Gastrocnemius medialis (tissue), 4 donors: ENCODE measurements at regions not wholly inside any gene's neighbourhood (a gene's known extent, or its start where the extent isn't known, plus 50 kb on each side); places are given as distances from the start of the nearest gene placed in this dataset.

Source experiments
- ATAC-seq, 2 donors: fragments of 150-250 bp; one replicate each; pipeline ENCODE4 v1.9.1; 2016
- DNase-seq, 2 donors: peaks; one replicate each; pipeline ENCODE4 v3.0.0-alpha.2; 2019
- H3K27ac ChIP-seq, 4 donors: fragments of 200-600 bp; sonication (generic); 1 replicate in 1 of 4; 2 replicates in 3 of 4; pipeline ENCODE4 v1.5.1; 2016 to 2018; ENCODE audit warnings: mild to moderate bottlenecking in 2 of 4, moderate library complexity in 1 of 4
- H3K27me3 ChIP-seq, 3 donors: fragments of 200-600 bp; sonication (generic) in 2 of 3; 1 replicate in 1 of 3; 2 replicates in 2 of 3; pipeline versions ENCODE4 v1.5.1 to v1.6.0; 2016 to 2019; ENCODE audit warnings: mild to moderate bottlenecking in 1 of 3, moderate library complexity in 1 of 3
- H3K36me3 ChIP-seq, 2 donors: fragments of 200-600 bp; sonication (generic) in 1 of 2; one replicate each; pipeline ENCODE4 v1.5.1; 2017 to 2018
- H3K4me1 ChIP-seq, 2 donors: fragments of 200-600 bp; sonication (generic) in 1 of 2; one replicate each; pipeline ENCODE4 v1.5.1; 2016 to 2017; ENCODE audit warnings: mild to moderate bottlenecking in 2 of 2
- H3K4me3 ChIP-seq, 4 donors: fragments of 200-600 bp; sonication (generic) in 3 of 4; 1 replicate in 1 of 4; 2 replicates in 3 of 4; pipeline ENCODE4 v1.5.1; 2016 to 2019; ENCODE audit warnings: mild to moderate bottlenecking in 2 of 4
- H3K9me3 ChIP-seq, 3 donors: fragments of 200-600 bp; sonication (generic) in 2 of 3; 1 replicate in 1 of 3; 2 replicates in 2 of 3; pipeline ENCODE4 v1.5.1; 2016 to 2019
- CTCF ChIP-seq, 5 experiments: fragments of 450-650 bp in 3 of 5; fragments of 200-600 bp in 2 of 5; sonication (generic) in 2 of 5; IDR thresholded peaks in 4 of 5; conservative IDR thresholded peaks in 1 of 5; 1 replicate in 4 of 5; 2 replicates in 1 of 5; pipeline ENCODE4 v1.5.1; 2016 to 2019; ENCODE audit warnings: antibody characterized with exemption in 5 of 5, mild to moderate bottlenecking in 3 of 5, moderate library complexity in 3 of 5
- POLR2A ChIP-seq, 2 donors: fragments of 450-650 bp; IDR thresholded peaks; one replicate each; pipeline ENCODE4 v1.6.1; 2017; ENCODE audit warnings: antibody characterized with exemption in 2 of 2, mild to moderate bottlenecking in 2 of 2, moderate library complexity in 2 of 2
- in situ Hi-C, 4 donors: fragments of 200-750 bp; cut with MboI; loops; one replicate each; pipeline versions ENCODE4 v1.15.0 to v1.8.0; 2017; ENCODE audit warnings: low sequenced_read_pairs in 4 of 4
- intact Hi-C: fragments of 100-400 bp; cut with DNase I; formaldehyde crosslinking; loops from one replicate; pipeline ENCODE4 v1.15.1; 2023; ENCODE audit warnings: low total_unique reads

GRCh38 chr9:28821240-28821639, 1248.0 kb upstream of the C9orf72 start:
- ATAC-seq (no peak), DNase-seq (no peak)
- in situ Hi-C loops, result loop anchor here in 1 of 4 donors (25.0 kb wide), 1 partner anchor 91 kb away; no protein-coding TSS in a partner anchor
- Histone ChIP-seq H3K36me3 (no peaks in the 10 kb centered on the region), H3K4me3 (no peak overlapping the region), H3K27me3 (no peaks in the 10 kb centered on the region), H3K4me1 (no peaks in the 10 kb centered on the region), H3K9me3 (no peaks in the 10 kb centered on the region), H3K27ac (no peak overlapping the region)
- intact Hi-C loops, result no loop called here
- TF ChIP-seq CTCF (IDR thresholded peaks at IDR 0.05 in 4 of 5, conservative IDR thresholded peaks at IDR 0.05 in 1 of 5) (no peak), POLR2A (IDR thresholded peaks at IDR 0.05) (no peak)

- in situ Hi-C loops, result loop anchor here in 1 of 4 donors (25.0 kb wide), 1 partner anchor 88 kb away; no protein-coding TSS in a partner anchor
- no peak overlapping the region for H3K27ac ChIP-seq
- TF ChIP-seq POLR2A (IDR thresholded peaks at IDR 0.05), result no peak
- no peak for TF ChIP-seq CTCF (IDR thresholded peaks at IDR 0.05 in 4 of 5, conservative IDR thresholded peaks at IDR 0.05 in 1 of 5)
- DNase-seq, result no peak
- H3K27me3 ChIP-seq, result no peaks in the 10 kb centered on the region
- H3K9me3 ChIP-seq, result no peaks in the 10 kb centered on the region
- no peak for ATAC-seq
- no peaks in the 10 kb centered on the region for H3K36me3 ChIP-seq
- no peaks in the 10 kb centered on the region for H3K4me1 ChIP-seq
- intact Hi-C loops, result no loop called here
- H3K4me3 ChIP-seq, result no peak overlapping the region
Observed at GRCh38 chr9:28824432-28824963, 1251.2 kb upstream of the C9orf72 start.

GRCh38 chr9:28832168-28832770, 1259.0 kb upstream of the C9orf72 start:
- Histone ChIP-seq H3K9me3 (no peaks in the 10 kb centered on the region), H3K27me3 (no peaks in the 10 kb centered on the region), H3K4me3 (no peak overlapping the region), H3K36me3 (no peaks in the 10 kb centered on the region), H3K27ac (no peak overlapping the region), H3K4me1 (no peaks in the 10 kb centered on the region)
- DNase-seq, result no peak
- in situ Hi-C loops (no loop called here), intact Hi-C loops (no loop called here)
- ATAC-seq, result no peak
- no peak for TF ChIP-seq POLR2A (IDR thresholded peaks at IDR 0.05)
- no peak for TF ChIP-seq CTCF (IDR thresholded peaks at IDR 0.05 in 4 of 5, conservative IDR thresholded peaks at IDR 0.05 in 1 of 5)

- Histone ChIP-seq H3K27me3 (no peaks in the 10 kb centered on the region), H3K4me3 (no peak overlapping the region), H3K4me1 (no peaks in the 10 kb centered on the region), H3K9me3 (no peaks in the 10 kb centered on the region), H3K27ac (no peak overlapping the region), H3K36me3 (no peaks in the 10 kb centered on the region)
- no peak for TF ChIP-seq CTCF (IDR thresholded peaks at IDR 0.05 in 4 of 5, conservative IDR thresholded peaks at IDR 0.05 in 1 of 5)
- no peak for TF ChIP-seq POLR2A (IDR thresholded peaks at IDR 0.05)
- in situ Hi-C loops, result no loop called here
- ATAC-seq (no peak), DNase-seq (no peak)
- intact Hi-C loops, result no loop called here
Observed at GRCh38 chr9:28834156-28834555, 1260.9 kb upstream of the C9orf72 start.
